ENCODE measurements at regions not wholly inside any gene's neighbourhood (a gene's known extent, or its start where the extent isn't known, plus 50 kb on each side); places are given as distances from the start of the nearest gene placed in this dataset.

DNA sequence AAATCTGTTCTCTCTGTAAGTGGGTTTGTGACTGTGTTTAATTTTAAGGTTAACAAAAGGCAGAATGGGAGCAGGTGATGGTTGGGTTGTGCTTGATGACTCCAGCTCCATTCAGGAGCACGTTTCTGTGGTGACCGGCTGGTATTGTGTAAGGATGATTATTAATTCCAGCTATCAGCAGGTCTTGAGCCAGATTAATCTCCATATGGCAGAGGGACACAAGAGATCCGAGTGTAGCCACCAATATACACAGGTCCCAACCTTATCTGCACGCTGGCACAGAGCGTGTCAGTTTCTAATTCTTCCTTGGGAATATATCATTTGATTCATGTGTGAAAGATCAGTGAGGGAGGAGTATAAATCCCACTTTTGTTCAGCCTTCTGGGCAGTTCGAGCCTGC, 199.0 kb upstream of the DCC start:
- TF ChIP-seq TAF1 (IDR thresholded peaks at IDR 0.05; ENCODE audit: borderline replicate concordance, low read depth, low read length) (no peak), EP300 (IDR thresholded peaks at IDR 0.05; ENCODE audit: borderline replicate concordance in 1 of 2, low read depth in 1 of 2, low read length in 1 of 2) (no peak), YY1 (IDR thresholded peaks at IDR 0.05; ENCODE audit: low read depth) (no peak), TEAD4 (IDR thresholded peaks at IDR 0.05; ENCODE audit: borderline replicate concordance, insufficient read depth) (no peak), EZH2phosphoT487 (IDR thresholded peaks at IDR 0.05; ENCODE audit: borderline replicate concordance, low read depth) (no peak), JUND (IDR thresholded peaks at IDR 0.05) (no peak)
- TF ChIP-seq, protein P1, sequence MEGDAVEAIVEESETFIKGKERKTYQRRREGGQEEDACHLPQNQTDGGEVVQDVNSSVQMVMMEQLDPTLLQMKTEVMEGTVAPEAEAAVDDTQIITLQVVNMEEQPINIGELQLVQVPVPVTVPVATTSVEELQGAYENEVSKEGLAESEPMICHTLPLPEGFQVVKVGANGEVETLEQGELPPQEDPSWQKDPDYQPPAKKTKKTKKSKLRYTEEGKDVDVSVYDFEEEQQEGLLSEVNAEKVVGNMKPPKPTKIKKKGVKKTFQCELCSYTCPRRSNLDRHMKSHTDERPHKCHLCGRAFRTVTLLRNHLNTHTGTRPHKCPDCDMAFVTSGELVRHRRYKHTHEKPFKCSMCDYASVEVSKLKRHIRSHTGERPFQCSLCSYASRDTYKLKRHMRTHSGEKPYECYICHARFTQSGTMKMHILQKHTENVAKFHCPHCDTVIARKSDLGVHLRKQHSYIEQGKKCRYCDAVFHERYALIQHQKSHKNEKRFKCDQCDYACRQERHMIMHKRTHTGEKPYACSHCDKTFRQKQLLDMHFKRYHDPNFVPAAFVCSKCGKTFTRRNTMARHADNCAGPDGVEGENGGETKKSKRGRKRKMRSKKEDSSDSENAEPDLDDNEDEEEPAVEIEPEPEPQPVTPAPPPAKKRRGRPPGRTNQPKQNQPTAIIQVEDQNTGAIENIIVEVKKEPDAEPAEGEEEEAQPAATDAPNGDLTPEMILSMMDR (IDR thresholded peaks at IDR 0.05), result no peak
- TF ChIP-seq, protein P2, sequence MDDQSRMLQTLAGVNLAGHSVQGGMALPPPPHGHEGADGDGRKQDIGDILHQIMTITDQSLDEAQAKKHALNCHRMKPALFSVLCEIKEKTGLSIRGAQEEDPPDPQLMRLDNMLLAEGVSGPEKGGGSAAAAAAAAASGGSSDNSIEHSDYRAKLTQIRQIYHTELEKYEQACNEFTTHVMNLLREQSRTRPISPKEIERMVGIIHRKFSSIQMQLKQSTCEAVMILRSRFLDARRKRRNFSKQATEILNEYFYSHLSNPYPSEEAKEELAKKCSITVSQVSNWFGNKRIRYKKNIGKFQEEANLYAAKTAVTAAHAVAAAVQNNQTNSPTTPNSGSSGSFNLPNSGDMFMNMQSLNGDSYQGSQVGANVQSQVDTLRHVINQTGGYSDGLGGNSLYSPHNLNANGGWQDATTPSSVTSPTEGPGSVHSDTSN (IDR thresholded peaks at IDR 0.05), result no peak

Data from SK-N-SH (cell line).